ENCODE measurements at regions not wholly inside any gene's neighbourhood (a gene's known extent, or its start where the extent isn't known, plus 50 kb on each side); places are given as distances from the start of the nearest gene placed in this dataset.

DNA sequence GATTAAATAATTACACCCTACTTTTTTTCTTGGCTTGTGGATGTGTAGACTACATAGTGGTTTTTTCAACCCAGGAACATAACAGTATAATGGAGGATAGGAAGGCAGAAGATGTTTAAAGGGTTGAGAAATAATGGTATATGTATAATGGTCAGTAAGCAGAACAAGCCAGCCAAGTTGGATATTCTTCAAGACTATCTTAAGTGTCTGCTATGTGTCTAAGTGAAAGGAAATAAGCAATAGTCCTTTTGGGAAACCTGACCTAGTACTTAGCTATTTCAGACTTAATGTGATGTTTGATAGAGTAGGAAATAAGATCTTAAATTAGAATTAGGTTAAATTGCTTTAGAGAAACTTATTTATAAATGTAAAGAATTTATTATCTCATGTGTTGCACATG is 85.7 kb downstream of the PTPDC1 start:
- CTCF ChIA-PET, result interaction anchor here (0.7 kb wide), 2 partner anchors 43 to 170 kb away, joined by 3 read pairs; no protein-coding TSS in a partner anchor
- POLR2A ChIA-PET, result interaction anchor here (1.2 kb wide), 1 partner anchor 30 kb away, joined by 4 read pairs; no protein-coding TSS in a partner anchor
- no peak for TF ChIP-seq ZFP37 (tag by site-specific recombination; IDR thresholded peaks at IDR 0.05)
- no peaks in the 10 kb centered on the region for H3K9me3 ChIP-seq (ENCODE audit: control insufficient read depth, insufficient read depth, low read depth, low read length)
- no peak overlapping the region for H3K4me3 ChIP-seq (ENCODE audit: low read depth, low read length)
- H3K36me3 ChIP-seq (ENCODE audit: control insufficient read depth in 2 of 2, insufficient read depth in 1 of 2, low read length in 2 of 2), result peaks cover 0 to 30% of the 10 kb centered on the region in 2 experiments; a peak in 1 of 3 replicates
- H3K4me1 ChIP-seq (ENCODE audit: control insufficient read depth, insufficient read depth, low read length), result peaks cover 2% of the 10 kb centered on the region
- H3K27ac ChIP-seq (ENCODE audit: extremely low read depth, low read depth, low read length), result no peak overlapping the region

DNA sequence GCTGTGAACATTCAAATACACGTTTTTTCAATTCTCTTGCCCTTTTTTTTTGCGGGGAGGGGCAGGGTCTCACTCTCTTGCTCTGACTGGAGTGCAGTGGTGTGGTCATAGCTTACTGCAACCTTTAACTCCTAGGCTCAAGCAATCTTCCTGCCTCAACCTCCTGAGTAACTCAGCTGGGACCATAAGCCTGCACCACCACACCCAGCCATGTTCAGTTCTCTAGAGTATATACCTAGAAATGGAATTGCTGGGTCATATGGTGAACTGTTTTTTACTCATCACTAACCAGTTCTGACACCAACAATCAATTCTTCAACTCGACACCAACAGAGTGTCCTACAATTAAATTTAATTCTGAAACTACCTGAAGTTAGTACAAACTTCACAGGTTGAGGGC is 85.5 kb upstream of the ZNF169 start:
- no peak for TF ChIP-seq SCRT2 (tag by site-specific recombination; IDR thresholded peaks at IDR 0.05)
- no peak for TF ChIP-seq ZNF223 (tag by site-specific recombination; IDR thresholded peaks at IDR 0.05)
- TF ChIP-seq, protein P1, sequence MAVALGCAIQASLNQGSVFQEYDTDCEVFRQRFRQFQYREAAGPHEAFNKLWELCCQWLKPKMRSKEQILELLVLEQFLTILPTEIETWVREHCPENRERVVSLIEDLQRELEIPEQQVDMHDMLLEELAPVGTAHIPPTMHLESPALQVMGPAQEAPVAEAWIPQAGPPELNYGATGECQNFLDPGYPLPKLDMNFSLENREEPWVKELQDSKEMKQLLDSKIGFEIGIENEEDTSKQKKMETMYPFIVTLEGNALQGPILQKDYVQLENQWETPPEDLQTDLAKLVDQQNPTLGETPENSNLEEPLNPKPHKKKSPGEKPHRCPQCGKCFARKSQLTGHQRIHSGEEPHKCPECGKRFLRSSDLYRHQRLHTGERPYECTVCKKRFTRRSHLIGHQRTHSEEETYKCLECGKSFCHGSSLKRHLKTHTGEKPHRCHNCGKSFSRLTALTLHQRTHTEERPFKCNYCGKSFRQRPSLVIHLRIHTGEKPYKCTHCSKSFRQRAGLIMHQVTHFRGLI (tag by site-specific recombination; IDR thresholded peaks at IDR 0.05), result no peak
- TF ChIP-seq ZNF292 (tag by site-specific recombination; IDR thresholded peaks at IDR 0.05; ENCODE audit: borderline replicate concordance, low read depth), result no peak
- TF ChIP-seq ZNF19 (tag by site-specific recombination; IDR thresholded peaks at IDR 0.05; ENCODE audit: low read depth), result no peak
- TF ChIP-seq ZNF266 (tag by site-specific recombination; IDR thresholded peaks at IDR 0.05; ENCODE audit: low read depth), result no peak
- TF ChIP-seq, protein P2, sequence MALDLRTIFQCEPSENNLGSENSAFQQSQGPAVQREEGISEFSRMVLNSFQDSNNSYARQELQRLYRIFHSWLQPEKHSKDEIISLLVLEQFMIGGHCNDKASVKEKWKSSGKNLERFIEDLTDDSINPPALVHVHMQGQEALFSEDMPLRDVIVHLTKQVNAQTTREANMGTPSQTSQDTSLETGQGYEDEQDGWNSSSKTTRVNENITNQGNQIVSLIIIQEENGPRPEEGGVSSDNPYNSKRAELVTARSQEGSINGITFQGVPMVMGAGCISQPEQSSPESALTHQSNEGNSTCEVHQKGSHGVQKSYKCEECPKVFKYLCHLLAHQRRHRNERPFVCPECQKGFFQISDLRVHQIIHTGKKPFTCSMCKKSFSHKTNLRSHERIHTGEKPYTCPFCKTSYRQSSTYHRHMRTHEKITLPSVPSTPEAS (tag by site-specific recombination; IDR thresholded peaks at IDR 0.05), result no peak
- TF ChIP-seq ZNF514 (tag by site-specific recombination; IDR thresholded peaks at IDR 0.05), result no peak
- no peak for TF ChIP-seq ZNF473 (tag by site-specific recombination; IDR thresholded peaks at IDR 0.05)
- no peak for TF ChIP-seq ZNF138 (tag by site-specific recombination; IDR thresholded peaks at IDR 0.05; ENCODE audit: borderline replicate concordance)
- TF ChIP-seq OVOL3 (tag by site-specific recombination; IDR thresholded peaks at IDR 0.05), result no peak
- no peak for TF ChIP-seq SP3 (tag by site-specific recombination; IDR thresholded peaks at IDR 0.05)
- no peak for TF ChIP-seq GLIS1 (tag by site-specific recombination; IDR thresholded peaks at IDR 0.05)
- TF ChIP-seq GLIS2 (tag by site-specific recombination; IDR thresholded peaks at IDR 0.05), result no peak
- TF ChIP-seq SCRT1 (tag by site-specific recombination; IDR thresholded peaks at IDR 0.05; ENCODE audit: borderline replicate concordance), result no peak
- no peak for TF ChIP-seq ZNF23 (tag by site-specific recombination; IDR thresholded peaks at IDR 0.05; ENCODE audit: borderline replicate concordance)
- peaks cover 3 to 56% of the 10 kb centered on the region in 2 experiments; a peak in 1 of 3 replicates for H3K36me3 ChIP-seq (ENCODE audit: control insufficient read depth in 2 of 2, insufficient read depth in 1 of 2, low read length in 2 of 2)
- CTCF ChIA-PET, result interaction anchor here (0.6 to 1.1 kb wide), 4 partner anchors 33 to 295 kb away, joined by 3 to 5 read pairs (median 4); no protein-coding TSS in a partner anchor
- H3K4me3 ChIP-seq (ENCODE audit: low read depth, low read length), result no peak overlapping the region
- no peak overlapping the region for H3K27ac ChIP-seq (ENCODE audit: extremely low read depth, low read depth, low read length)
- H3K4me1 ChIP-seq (ENCODE audit: control insufficient read depth, insufficient read depth, low read length), result peaks cover 2% of the 10 kb centered on the region
- POLR2A ChIA-PET, result no interaction called here
- H3K9me3 ChIP-seq (ENCODE audit: control insufficient read depth, insufficient read depth, low read depth, low read length), result no peaks in the 10 kb centered on the region

DNA sequence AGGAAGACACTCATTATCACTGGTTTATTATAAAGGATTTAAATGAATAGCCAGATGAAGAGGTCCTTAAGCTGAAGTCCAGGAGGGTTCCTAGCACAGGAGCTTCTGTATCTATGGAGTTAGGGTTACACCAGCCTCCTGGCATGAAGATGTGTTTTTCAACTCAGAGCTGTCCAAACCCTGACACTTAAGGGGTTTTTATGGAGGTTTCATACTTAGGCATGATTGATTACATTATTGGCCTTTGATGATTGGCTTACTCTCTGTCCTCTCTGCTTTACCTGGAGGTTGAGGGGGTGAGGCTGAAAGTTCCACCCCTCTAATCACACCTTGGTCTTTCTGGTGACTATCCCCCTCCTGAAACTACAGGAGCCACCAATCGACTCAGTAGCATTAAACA is 84.9 kb upstream of the ZNF169 start:
- Histone ChIP-seq H3K4me3 (ENCODE audit: low read depth, low read length) (no peak overlapping the region), H3K36me3 (ENCODE audit: control insufficient read depth in 2 of 2, insufficient read depth in 1 of 2, low read length in 2 of 2) (peaks cover 3 to 59% of the 10 kb centered on the region in 2 experiments; a peak in 1 of 3 replicates), H3K4me1 (ENCODE audit: control insufficient read depth, insufficient read depth, low read length) (peaks cover 2% of the 10 kb centered on the region), H3K27ac (ENCODE audit: extremely low read depth, low read depth, low read length) (no peak overlapping the region), H3K9me3 (ENCODE audit: control insufficient read depth, insufficient read depth, low read depth, low read length) (no peaks in the 10 kb centered on the region)
- ChIA-PET POLR2A (no interaction called here), CTCF (interaction anchor here (0.8 kb wide), 1 partner anchor 109 kb away, joined by 5 read pairs; no protein-coding TSS in a partner anchor)
- no peak for TF ChIP-seq ZNF555 (tag by site-specific recombination; conservative IDR thresholded peaks at IDR 0.05)
- no peak for TF ChIP-seq ZNF626 (tag by site-specific recombination; IDR thresholded peaks at IDR 0.05)
- TF ChIP-seq, protein P3, sequence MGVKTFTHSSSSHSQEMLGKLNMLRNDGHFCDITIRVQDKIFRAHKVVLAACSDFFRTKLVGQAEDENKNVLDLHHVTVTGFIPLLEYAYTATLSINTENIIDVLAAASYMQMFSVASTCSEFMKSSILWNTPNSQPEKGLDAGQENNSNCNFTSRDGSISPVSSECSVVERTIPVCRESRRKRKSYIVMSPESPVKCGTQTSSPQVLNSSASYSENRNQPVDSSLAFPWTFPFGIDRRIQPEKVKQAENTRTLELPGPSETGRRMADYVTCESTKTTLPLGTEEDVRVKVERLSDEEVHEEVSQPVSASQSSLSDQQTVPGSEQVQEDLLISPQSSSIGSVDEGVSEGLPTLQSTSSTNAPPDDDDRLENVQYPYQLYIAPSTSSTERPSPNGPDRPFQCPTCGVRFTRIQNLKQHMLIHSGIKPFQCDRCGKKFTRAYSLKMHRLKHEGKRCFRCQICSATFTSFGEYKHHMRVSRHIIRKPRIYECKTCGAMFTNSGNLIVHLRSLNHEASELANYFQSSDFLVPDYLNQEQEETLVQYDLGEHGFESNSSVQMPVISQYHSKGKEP (tag by site-specific recombination; IDR thresholded peaks at IDR 0.05), result no peak
- no peak for TF ChIP-seq ZNF558 (tag by site-specific recombination; IDR thresholded peaks at IDR 0.05)
- no peak for TF ChIP-seq ZBTB21 (tag by site-specific recombination; IDR thresholded peaks at IDR 0.05)
- TF ChIP-seq SETDB1 (IDR thresholded peaks at IDR 0.05; ENCODE audit: insufficient read length, low read length), result no peak
- no peak for TF ChIP-seq ZNF830 (tag by site-specific recombination; IDR thresholded peaks at IDR 0.05; ENCODE audit: low read depth)
- TF ChIP-seq, protein P4, sequence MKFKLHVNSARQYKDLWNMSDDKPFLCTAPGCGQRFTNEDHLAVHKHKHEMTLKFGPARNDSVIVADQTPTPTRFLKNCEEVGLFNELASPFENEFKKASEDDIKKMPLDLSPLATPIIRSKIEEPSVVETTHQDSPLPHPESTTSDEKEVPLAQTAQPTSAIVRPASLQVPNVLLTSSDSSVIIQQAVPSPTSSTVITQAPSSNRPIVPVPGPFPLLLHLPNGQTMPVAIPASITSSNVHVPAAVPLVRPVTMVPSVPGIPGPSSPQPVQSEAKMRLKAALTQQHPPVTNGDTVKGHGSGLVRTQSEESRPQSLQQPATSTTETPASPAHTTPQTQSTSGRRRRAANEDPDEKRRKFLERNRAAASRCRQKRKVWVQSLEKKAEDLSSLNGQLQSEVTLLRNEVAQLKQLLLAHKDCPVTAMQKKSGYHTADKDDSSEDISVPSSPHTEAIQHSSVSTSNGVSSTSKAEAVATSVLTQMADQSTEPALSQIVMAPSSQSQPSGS (tag by site-specific recombination; IDR thresholded peaks at IDR 0.05; ENCODE audit: low read depth), result no peak
- TF ChIP-seq, protein P5, sequence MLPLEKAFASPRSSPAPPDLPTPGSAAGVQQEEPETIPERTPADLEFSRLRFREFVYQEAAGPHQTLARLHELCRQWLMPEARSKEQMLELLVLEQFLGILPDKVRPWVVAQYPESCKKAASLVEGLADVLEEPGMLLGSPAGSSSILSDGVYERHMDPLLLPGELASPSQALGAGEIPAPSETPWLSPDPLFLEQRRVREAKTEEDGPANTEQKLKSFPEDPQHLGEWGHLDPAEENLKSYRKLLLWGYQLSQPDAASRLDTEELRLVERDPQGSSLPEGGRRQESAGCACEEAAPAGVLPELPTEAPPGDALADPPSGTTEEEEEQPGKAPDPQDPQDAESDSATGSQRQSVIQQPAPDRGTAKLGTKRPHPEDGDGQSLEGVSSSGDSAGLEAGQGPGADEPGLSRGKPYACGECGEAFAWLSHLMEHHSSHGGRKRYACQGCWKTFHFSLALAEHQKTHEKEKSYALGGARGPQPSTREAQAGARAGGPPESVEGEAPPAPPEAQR (tag by site-specific recombination; IDR thresholded peaks at IDR 0.05), result no peak

All from HEK293 (cell line).